GM23338 (cell line): ENCODE measurements at regions not wholly inside any gene's neighbourhood (a gene's known extent, or its start where the extent isn't known, plus 50 kb on each side); places are given as distances from the start of the nearest gene placed in this dataset.

Source experiments
- ATAC-seq: fragments of 200-7000 bp; cut with Tn5 transposase; 3 replicates; pipeline ENCODE4 v1.9.1; 2020
- DNase-seq: peaks from one replicate; pipeline ENCODE4 v3.0.0-alpha.2; 2015; ENCODE audit warnings: low spot score
- H2AFZ ChIP-seq: fragments of 200-600 bp; sonication (generic); 2 replicates; pipeline ENCODE4 v1.8.0; 2016; ENCODE audit warnings: antibody characterized with exemption, mild to moderate bottlenecking, moderate library complexity
- H3F3A ChIP-seq: fragments of 200-600 bp; sonication (generic); replicated peaks from 2 replicates; pipeline ENCODE4 v1.8.0; 2017; ENCODE audit warnings: antibody characterized with exemption, mixed run types, low read depth
- H3K27ac ChIP-seq: fragments of 200-600 bp; sonication (generic); 2 replicates; pipeline ENCODE4 v1.6.1; 2016; ENCODE audit warnings: low read depth
- H3K27me3 ChIP-seq: fragments of 200-600 bp; sonication (generic); 2 replicates; pipeline ENCODE4 v1.8.0; 2016; ENCODE audit warnings: mild to moderate bottlenecking, mixed run types, moderate library complexity; ENCODE audit not compliant: insufficient read depth
- H3K36me3 ChIP-seq: fragments of 200-600 bp; sonication (generic); 2 replicates; pipeline ENCODE4 v1.8.0; 2016; ENCODE audit warnings: mild to moderate bottlenecking; ENCODE audit not compliant: insufficient read depth
- H3K4me1 ChIP-seq: fragments of 200-600 bp; sonication (generic); 2 replicates; pipeline ENCODE4 v1.8.0; 2016; ENCODE audit warnings: mild to moderate bottlenecking, moderate library complexity; ENCODE audit not compliant: insufficient read depth
- H3K4me2 ChIP-seq: fragments of 200-600 bp; sonication (generic); 2 replicates; pipeline ENCODE4 v1.7.1; 2017; ENCODE audit warnings: mixed run types
- H3K4me3 ChIP-seq: fragments of 200-600 bp; sonication (generic); 2 replicates; pipeline ENCODE4 v1.6.1; 2016; ENCODE audit warnings: mixed run types
- H3K79me2 ChIP-seq: fragments of 200-600 bp; sonication (generic); replicated peaks from 2 replicates; pipeline ENCODE4 v1.8.0; 2017; ENCODE audit warnings: mild to moderate bottlenecking; ENCODE audit not compliant: insufficient read depth
- H3K9me2 ChIP-seq: fragments of 200-600 bp; sonication (generic); 2 replicates; pipeline ENCODE4 v1.8.0; 2017; ENCODE audit not compliant: insufficient read depth
- H4K20me1 ChIP-seq: fragments of 200-600 bp; sonication (generic); replicated peaks from 2 replicates; pipeline ENCODE4 v1.8.0; 2017; ENCODE audit warnings: mild to moderate bottlenecking; ENCODE audit not compliant: insufficient read depth
- H3K27ac Mint-ChIP-seq: 2 replicates; pipeline ENCODE4 v1.8.0; 2020; ENCODE audit warnings: inconsistent platforms, mild to moderate bottlenecking, moderate library complexity, mixed read lengths
- H3K27me3 Mint-ChIP-seq: 3 replicates; pipeline ENCODE4 v1.8.0; 2022; ENCODE audit warnings: low read depth, mild to moderate bottlenecking, moderate library complexity, mixed read lengths, inconsistent platforms; ENCODE audit not compliant: insufficient read depth, poor library complexity
- H3K36me3 Mint-ChIP-seq: 3 replicates; pipeline ENCODE4 v1.8.0; 2021; ENCODE audit warnings: low read depth, mild to moderate bottlenecking, inconsistent platforms, moderate library complexity, mixed read lengths
- H3K4me1 Mint-ChIP-seq: 3 replicates; pipeline ENCODE4 v1.8.0; 2020; ENCODE audit warnings: mild to moderate bottlenecking, inconsistent platforms, mixed read lengths
- H3K4me3 Mint-ChIP-seq: 3 replicates; pipeline ENCODE4 v1.8.0; 2021; ENCODE audit warnings: moderate library complexity, mild to moderate bottlenecking, inconsistent platforms, mixed read lengths
- H3K9me3 Mint-ChIP-seq: 3 replicates; pipeline ENCODE4 v1.8.0; 2020; ENCODE audit warnings: moderate library complexity, mild to moderate bottlenecking, inconsistent platforms, mixed read lengths
- CREB1 ChIP-seq: fragments of 250-450 bp; sonication (Bioruptor Pico); IDR thresholded peaks from 2 replicates; pipeline ENCODE4 v1.5.0; 2020; ENCODE audit warnings: low read depth, mild to moderate bottlenecking, moderate library complexity
- JUNB ChIP-seq: IDR thresholded peaks from one replicate; pipeline ENCODE4 v1.6.1; 2016; ENCODE audit warnings: antibody characterized with exemption; ENCODE audit not compliant: unreplicated experiment
- ZNF331 ChIP-seq: fragments of 250-450 bp; sonication (Bioruptor Pico); IDR thresholded peaks from 2 replicates; pipeline ENCODE4 v1.5.0; 2020; ENCODE audit warnings: low read depth, mild to moderate bottlenecking, moderate library complexity
- ZNF462 ChIP-seq: fragments of 250-450 bp; sonication (Bioruptor Pico); IDR thresholded peaks from 2 replicates; pipeline ENCODE4 v1.5.0; 2020; ENCODE audit warnings: mild to moderate bottlenecking, moderate library complexity
- TF ChIP-seq, protein P1 (sequence below), 2 experiments: fragments of 200-600 bp in 1 of 2; sonication (generic) in 1 of 2; conservative IDR thresholded peaks; 2 replicates each; pipeline versions ENCODE4 v1.5.1 to v1.6.1; 2016 to 2017; ENCODE audit warnings: antibody characterized with exemption in 2 of 2, low read depth in 2 of 2, mild to moderate bottlenecking in 2 of 2, moderate library complexity in 1 of 2

- TF ChIP-seq ZNF462 (CRISPR knock-in tag) (no peak), CREB1 (CRISPR knock-in tag) (no peak), ZNF331 (CRISPR knock-in tag) (no peak)
Observed at GRCh38 chr2:97359861-97360584, 229.7 kb downstream of the ANKRD36B start (continued).

- H3K4me3 ChIP-seq: no peak overlapping the region
- H3K79me2 ChIP-seq: no peaks in the 10 kb centered on the region
- H3K4me2 ChIP-seq: no peak overlapping the region
- H4K20me1 ChIP-seq: no peaks in the 10 kb centered on the region
- no peak overlapping the region for H3K27ac ChIP-seq
- no peak overlapping the region for H2AFZ ChIP-seq
- TF ChIP-seq ZNF462 (CRISPR knock-in tag) (no peak), JUNB (no peak)
- TF ChIP-seq, protein P1, sequence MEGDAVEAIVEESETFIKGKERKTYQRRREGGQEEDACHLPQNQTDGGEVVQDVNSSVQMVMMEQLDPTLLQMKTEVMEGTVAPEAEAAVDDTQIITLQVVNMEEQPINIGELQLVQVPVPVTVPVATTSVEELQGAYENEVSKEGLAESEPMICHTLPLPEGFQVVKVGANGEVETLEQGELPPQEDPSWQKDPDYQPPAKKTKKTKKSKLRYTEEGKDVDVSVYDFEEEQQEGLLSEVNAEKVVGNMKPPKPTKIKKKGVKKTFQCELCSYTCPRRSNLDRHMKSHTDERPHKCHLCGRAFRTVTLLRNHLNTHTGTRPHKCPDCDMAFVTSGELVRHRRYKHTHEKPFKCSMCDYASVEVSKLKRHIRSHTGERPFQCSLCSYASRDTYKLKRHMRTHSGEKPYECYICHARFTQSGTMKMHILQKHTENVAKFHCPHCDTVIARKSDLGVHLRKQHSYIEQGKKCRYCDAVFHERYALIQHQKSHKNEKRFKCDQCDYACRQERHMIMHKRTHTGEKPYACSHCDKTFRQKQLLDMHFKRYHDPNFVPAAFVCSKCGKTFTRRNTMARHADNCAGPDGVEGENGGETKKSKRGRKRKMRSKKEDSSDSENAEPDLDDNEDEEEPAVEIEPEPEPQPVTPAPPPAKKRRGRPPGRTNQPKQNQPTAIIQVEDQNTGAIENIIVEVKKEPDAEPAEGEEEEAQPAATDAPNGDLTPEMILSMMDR (conservative IDR thresholded peaks at IDR 0.05; ENCODE audit: low read depth in 2 of 2): peak; percentile 37 to 71
- no peaks in the 10 kb centered on the region; the same call in 2 of the 3 replicates for H3K36me3 Mint-ChIP-seq
- no peak overlapping the region for H3K27ac Mint-ChIP-seq
- ATAC-seq (peak; percentile 71), DNase-seq (peak; percentile 24)
- H3K36me3 ChIP-seq: no peaks in the 10 kb centered on the region
- H3K9me3 Mint-ChIP-seq: peaks cover 9% of the 10 kb centered on the region; the same call in 2 of the 3 replicates
- peaks cover 5% of the 10 kb centered on the region; the same call in 1 of the 2 replicates for H3K9me2 ChIP-seq
- no peaks in the 10 kb centered on the region for H3F3A ChIP-seq
- peaks cover 2% of the 10 kb centered on the region for H3K27me3 Mint-ChIP-seq
- no peak overlapping the region for H3K4me3 Mint-ChIP-seq
- peaks cover 7% of the 10 kb centered on the region; the same call in 2 of the 3 replicates for H3K4me1 Mint-ChIP-seq
- H3K4me1 ChIP-seq: no peaks in the 10 kb centered on the region
- no peaks in the 10 kb centered on the region for H3K27me3 ChIP-seq
Observed at GRCh38 chr2:97355887-97356286, 233.8 kb downstream of the ANKRD36B start.
